GM12864 (cell line): ENCODE measurements at regions not wholly inside any gene's neighbourhood (a gene's known extent, or its start where the extent isn't known, plus 50 kb on each side); places are given as distances from the start of the nearest gene placed in this dataset.

Experiments used
- DNase-seq: peaks from one replicate; pipeline ENCODE4 v3.0.0-alpha.2; 2011; ENCODE audit warnings: low read depth
- H3K4me3 ChIP-seq: 2 replicates; pipeline ENCODE4 v1.5.1; 2011; ENCODE audit warnings: mild to moderate bottlenecking, low read depth, low read length, control low read depth
- CTCF ChIP-seq: IDR thresholded peaks from 2 replicates; pipeline ENCODE4 v1.5.1; 2011; ENCODE audit warnings: low read depth, mild to moderate bottlenecking, moderate library complexity, low read length, control low read depth, inconsistent platforms; ENCODE audit errors: missing control alignments

GRCh38 chr12:90390947-90391346 is 564.0 kb downstream of the CCER1 start:
- no peak for DNase-seq
- H3K4me3 ChIP-seq: no peak overlapping the region
- TF ChIP-seq CTCF: no peak

- TF ChIP-seq CTCF: no peak
- DNase-seq: no peak
- H3K4me3 ChIP-seq: no peak overlapping the region
Measured at GRCh38 chr12:90368081-90368480, 586.9 kb downstream of the CCER1 start.

GRCh38 chr12:90366286-90366685 is 588.7 kb downstream of the CCER1 start:
- no peak for TF ChIP-seq CTCF
- no peak for DNase-seq
- no peak overlapping the region for H3K4me3 ChIP-seq

- no peak for DNase-seq
- TF ChIP-seq CTCF: no peak
- no peak overlapping the region for H3K4me3 ChIP-seq
Measured at GRCh38 chr12:90360300-90360699, 594.7 kb downstream of the CCER1 start.

GRCh38 chr12:90355711-90356355 is 599.1 kb downstream of the CCER1 start:
- no peak for TF ChIP-seq CTCF
- no peak for DNase-seq
- no peak overlapping the region for H3K4me3 ChIP-seq

- no peak overlapping the region for H3K4me3 ChIP-seq
- DNase-seq: no peak
- TF ChIP-seq CTCF: no peak
Measured at GRCh38 chr12:90343966-90344365, 611.0 kb downstream of the CCER1 start.

GRCh38 chr12:90342081-90342480 is 612.9 kb downstream of the CCER1 start:
- no peak overlapping the region for H3K4me3 ChIP-seq
- DNase-seq: no peak
- TF ChIP-seq CTCF: no peak
